K562 (cell line): ENCODE measurements at regions not wholly inside any gene's neighbourhood (a gene's known extent, or its start where the extent isn't known, plus 50 kb on each side); places are given as distances from the start of the nearest gene placed in this dataset.

Experiments
- ATAC-seq: fragments of 200-7000 bp; cut with Tn5 transposase; 3 replicates; pipeline ENCODE4 v1.9.1; 2020; ENCODE audit warnings: moderate library complexity
- BruUV-seq: library from RNA; stranded (reverse); fragments of 400-500 nt; replicated peaks from 2 replicates; lab custom pipeline; 2021; lab: Mats Ljungman, UMichigan
- CTCF ChIA-PET: fragments of 300-600 bp; formaldehyde crosslinking; extraction: SDS; loops from one replicate; lab custom pipeline; 2021; ENCODE audit warnings: low intra/inter-chr PET ratio; lab: Yijun Ruan, JAX
- POLR2A ChIA-PET: fragments of 300-600, 350-650 bp; sonication (Branson Sonifier 250); formaldehyde crosslinking; extraction: SDS; loops from one replicate; lab custom pipeline; 2021; ENCODE audit warnings: antibody characterized with exemption, inconsistent platforms; lab: Yijun Ruan, JAX
- DNase-seq, 4 experiments: peaks; one replicate each; pipeline versions ENCODE4 v3.0.0 to v3.0.0-alpha.2; 2011 to 2018; ENCODE audit warnings: low spot score in 3 of 4, mixed read lengths in 3 of 4; ENCODE audit errors: extremely low read depth in 1 of 4
- FAIRE-seq: peaks from 2 replicates; lab custom pipeline; 2011; peaks lifted over from hg19 to GRCh38; lab: Jason Lieb, UNC
- H2AFZ ChIP-seq: 2 replicates; pipeline ENCODE4 v1.6.0; 2011; ENCODE audit warnings: low read depth, low read length, control low read depth, inconsistent platforms
- H3K27ac ChIP-seq: fragments of 200-600 bp; 3 replicates; pipeline ENCODE4 v1.8.0; 2011; ENCODE audit warnings: low read depth, mild to moderate bottlenecking, control low read depth, inconsistent platforms, low read length, moderate library complexity, mixed read lengths; ENCODE audit errors: extremely low read depth
- H3K27me3 ChIP-seq, 2 experiments: fragments of 300-600 bp in 1 of 2; 2 replicates in 1 of 2; 3 replicates in 1 of 2; pipeline versions ENCODE4 v1.6.0 to v1.8.0; 2011; ENCODE audit warnings: inconsistent platforms in 2 of 2, low read length in 2 of 2, mild to moderate bottlenecking in 1 of 2, mixed read lengths in 1 of 2, moderate library complexity in 1 of 2; ENCODE audit not compliant: control insufficient read depth in 2 of 2, insufficient read depth in 2 of 2
- H3K36me3 ChIP-seq: fragments of 300-600 bp; 3 replicates; pipeline ENCODE4 v1.8.0; 2011; ENCODE audit warnings: mild to moderate bottlenecking, low read length, inconsistent platforms; ENCODE audit not compliant: control insufficient read depth, insufficient read depth
- H3K4me1 ChIP-seq, 2 experiments: fragments of 200-600 bp in 1 of 2; replicated peaks in 1 of 2; 2 replicates in 1 of 2; 3 replicates in 1 of 2; pipeline versions ENCODE4 v1.5.1 to v1.8.0; 2011; ENCODE audit warnings: inconsistent platforms in 2 of 2, low read length in 2 of 2, mild to moderate bottlenecking in 1 of 2, mixed read lengths in 1 of 2, moderate library complexity in 1 of 2; ENCODE audit not compliant: control insufficient read depth in 2 of 2, insufficient read depth in 2 of 2
- H3K4me2 ChIP-seq: 2 replicates; pipeline ENCODE4 v1.6.1; 2011; ENCODE audit warnings: low read length, control low read depth, inconsistent platforms, mixed read lengths; ENCODE audit not compliant: insufficient read depth
- H3K4me3 ChIP-seq: fragments of 200-600 bp; sonication (generic), shearing (Covaris generic); 2 replicates; pipeline ENCODE4 v1.5.1; 2016; ENCODE audit warnings: control low read depth, inconsistent platforms
- H3K79me2 ChIP-seq: fragments of 200-600 bp; 3 replicates; pipeline ENCODE4 v1.8.0; 2011; ENCODE audit warnings: low read length, inconsistent platforms; ENCODE audit not compliant: control insufficient read depth, insufficient read depth
- H3K9ac ChIP-seq, 2 experiments: 2 replicates each; pipeline versions ENCODE4 v1.6.0 to v1.6.1; 2011; ENCODE audit warnings: low read depth in 2 of 2, low read length in 2 of 2, control low read depth in 1 of 2, inconsistent platforms in 1 of 2, mild to moderate bottlenecking in 1 of 2, mixed read lengths in 1 of 2; ENCODE audit not compliant: insufficient read depth in 1 of 2
- H3K9me1 ChIP-seq: one replicate; pipeline ENCODE4 v1.6.0; 2011; ENCODE audit warnings: inconsistent platforms, mild to moderate bottlenecking, low read length, moderate library complexity; ENCODE audit not compliant: control insufficient read depth, insufficient read depth
- H3K9me3 ChIP-seq: replicated peaks from 2 replicates; pipeline ENCODE4 v1.5.1; 2011; ENCODE audit warnings: low read depth, low read length, inconsistent platforms; ENCODE audit not compliant: control insufficient read depth, insufficient read depth
- H4K20me1 ChIP-seq: replicated peaks from 2 replicates; pipeline ENCODE4 v1.6.1; 2011; ENCODE audit warnings: low read length, inconsistent platforms, mixed read lengths; ENCODE audit not compliant: control insufficient read depth, insufficient read depth
- HNRNPK ChIP-seq: fragments of 200-400 bp; formaldehyde crosslinking; IDR thresholded peaks from one replicate; pipeline ENCODE4 v1.6.1; 2018; ENCODE audit warnings: mild to moderate bottlenecking, low read depth, low read length; ENCODE audit not compliant: poor library complexity, severe bottlenecking
- PML ChIP-seq: IDR thresholded peaks from 2 replicates; pipeline ENCODE4 v1.6.1; 2012; ENCODE audit warnings: low read length, inconsistent platforms
- SRF ChIP-seq, 2 experiments: fragments of 250-450, 450-650 bp in 1 of 2; sonication (Bioruptor Pico) in 1 of 2; sonication (generic) in 1 of 2; formaldehyde crosslinking; IDR thresholded peaks; 2 replicates each; pipeline versions ENCODE4 v1.5.0 to v1.5.1; 2020 to 2022; ENCODE audit warnings: mild to moderate bottlenecking in 1 of 2, missing genetic modification reagents in 1 of 2
- THRA ChIP-seq: fragments of 450-650 bp; IDR thresholded peaks from 2 replicates; pipeline ENCODE4 v1.6.1; 2017; ENCODE audit warnings: mild to moderate bottlenecking, moderate library complexity
- ZNF212 ChIP-seq: fragments of 450-650 bp; formaldehyde crosslinking; IDR thresholded peaks from 2 replicates; pipeline ENCODE4 v1.4.0; 2020; ENCODE audit warnings: mild to moderate bottlenecking
- ZNF586 ChIP-seq: fragments of 450-650 bp; formaldehyde crosslinking; conservative IDR thresholded peaks from 2 replicates; pipeline ENCODE4 v1.4.0; 2020; ENCODE audit warnings: mild to moderate bottlenecking, moderate library complexity
- WGBS: fragments of 100-300 bp; shearing (Covaris generic); methylation state at CpG from one replicate; pipeline ENCODE4 v1.1.6; 2016; ENCODE audit warnings: low coverage, mixed read lengths; ENCODE audit not compliant: insufficient coverage; ENCODE audit errors: missing lambda C conversion rate; 5-methylcytosine and 5-hydroxymethylcytosine counted together
- in situ Hi-C: fragments of 300-500 bp; cut with MboI; formaldehyde crosslinking; loops from 4 replicates; pipeline ENCODE4 v1.15.0; 2018; ENCODE audit warnings: inconsistent platforms, mixed read lengths
- intact Hi-C: fragments of 100-400 bp; cut with micrococcal nuclease; formaldehyde crosslinking; loops from 2 replicates; pipeline ENCODE4 v1.14.2; 2022

- no peak for TF ChIP-seq THRA
- no peak for TF ChIP-seq SRF (CRISPR knock-in tag; IDR thresholded peaks at IDR 0.05)
- no peak for TF ChIP-seq ZNF586 (CRISPR knock-in tag)
- no peak for TF ChIP-seq ZNF212
- TF ChIP-seq HNRNPK: no peak
- TF ChIP-seq PML: no peak
- in situ Hi-C loops (no loop called here), intact Hi-C loops (loop anchor here (10.0 kb wide), 1 partner anchor 706 kb away; no protein-coding TSS in a partner anchor)
- Histone ChIP-seq H3K9ac (no peak overlapping the region), H3K27me3 (no peaks in the 10 kb centered on the region), H3K4me3 (no peak overlapping the region), H3K9me3 (no peaks in the 10 kb centered on the region), H3K79me2 (no peaks in the 10 kb centered on the region), H3K36me3 (no peaks in the 10 kb centered on the region), H3K9me1 (no peaks in the 10 kb centered on the region), H3K4me2 (no peak overlapping the region), H2AFZ (peak overlapping the region; percentile 1; the same call in 1 of the 2 replicates), H3K27ac (no peak overlapping the region), H4K20me1 (no peaks in the 10 kb centered on the region), H3K4me1 (no peaks in the 10 kb centered on the region; a peak in 1 of 5 replicates)
- ChIA-PET POLR2A (no interaction called here), CTCF (no interaction called here)
- BruUV-seq: no TSS peak
- no peak for DNase-seq
- ATAC-seq: no peak
- WGBS: 36% methylated on average over 2 of the region's 2 CpGs
- FAIRE-seq: no peak
Measured at GRCh38 chr2:145980318-145980717, 1460.4 kb upstream of the ZEB2 start.
